Esophagus muscularis mucosa (tissue), 3 donors: ENCODE measurements at regions not wholly inside any gene's neighbourhood (a gene's known extent, or its start where the extent isn't known, plus 50 kb on each side); places are given as distances from the start of the nearest gene placed in this dataset.

ENCODE experiments used
- CTCF ChIP-seq, 3 experiments: fragments of 200-600 bp in 2 of 3; fragments of 450-650 bp in 1 of 3; sonication (generic) in 2 of 3; IDR thresholded peaks; one replicate each; pipeline ENCODE4 v1.5.1; 2017 to 2019; ENCODE audit warnings: antibody characterized with exemption in 3 of 3, mild to moderate bottlenecking in 2 of 3, moderate library complexity in 1 of 3
- POLR2A ChIP-seq: fragments of 450-650 bp; IDR thresholded peaks from one replicate; pipeline ENCODE4 v1.6.1; 2017; ENCODE audit warnings: antibody characterized with exemption, moderate library complexity, mild to moderate bottlenecking, low read depth
- POLR2AphosphoS5 ChIP-seq, 2 donors: sonication (generic); formaldehyde crosslinking; IDR thresholded peaks; one replicate each; pipeline ENCODE4 v1.6.1; 2017; ENCODE audit warnings: antibody characterized with exemption in 2 of 2

GRCh38 chr10:4450169-4450568, 375.8 kb upstream of the AKR1E2 start:
- TF ChIP-seq CTCF (IDR thresholded peaks at IDR 0.05): no peak
- no peak for TF ChIP-seq POLR2A
- no peak for TF ChIP-seq POLR2AphosphoS5 (IDR thresholded peaks at IDR 0.05)
